ENCODE measurements at regions not wholly inside any gene's neighbourhood (a gene's known extent, or its start where the extent isn't known, plus 50 kb on each side); places are given as distances from the start of the nearest gene placed in this dataset.

GRCh38 chr7:132072873-132073272 lies 503.4 kb downstream of the PLXNA4 start:
- no peak for DNase-seq (ENCODE audit: low spot score)

- DNase-seq (ENCODE audit: low spot score): no peak
Measured at GRCh38 chr7:132072165-132072564, 504.1 kb downstream of the PLXNA4 start.

- DNase-seq (ENCODE audit: low spot score): no peak
Measured at GRCh38 chr7:132069306-132069705, 507.0 kb downstream of the PLXNA4 start.

- DNase-seq (ENCODE audit: low spot score): peak; percentile 30
Measured at GRCh38 chr7:132066761-132067171, 509.5 kb downstream of the PLXNA4 start.

GRCh38 chr7:132065989-132066603 lies 509.7 kb upstream of the PODXL start:
- DNase-seq (ENCODE audit: low spot score): no peak

GRCh38 chr7:132065193-132065988 lies 509.0 kb upstream of the PODXL start:
- peak; percentile 97 for DNase-seq (ENCODE audit: low spot score)

GRCh38 chr7:132063800-132064199 lies 507.4 kb upstream of the PODXL start:
- DNase-seq (ENCODE audit: low spot score): no peak

GRCh38 chr7:132061937-132062336 lies 505.5 kb upstream of the PODXL start:
- DNase-seq (ENCODE audit: low spot score): no peak

- no peak for DNase-seq (ENCODE audit: low spot score)
Measured at GRCh38 chr7:132059141-132059540, 502.7 kb upstream of the PODXL start.

- DNase-seq (ENCODE audit: low spot score): no peak
Measured at GRCh38 chr7:132055336-132056120, 499.1 kb upstream of the PODXL start.

- DNase-seq (ENCODE audit: low spot score): peak; percentile 23
Measured at GRCh38 chr7:132053871-132054270, 497.4 kb upstream of the PODXL start.

- DNase-seq (ENCODE audit: low spot score): no peak
Measured at GRCh38 chr7:132051311-132051710, 494.9 kb upstream of the PODXL start.

- no peak for DNase-seq (ENCODE audit: low spot score)
Measured at GRCh38 chr7:132049462-132050304, 493.3 kb upstream of the PODXL start.

- no peak for DNase-seq (ENCODE audit: low spot score)
Measured at GRCh38 chr7:132045481-132045980, 489.1 kb upstream of the PODXL start.

GRCh38 chr7:132045002-132045401 lies 488.6 kb upstream of the PODXL start:
- no peak for DNase-seq (ENCODE audit: low spot score)

GRCh38 chr7:132044247-132044646 lies 487.8 kb upstream of the PODXL start:
- DNase-seq (ENCODE audit: low spot score): no peak

- DNase-seq (ENCODE audit: low spot score): no peak
Measured at GRCh38 chr7:132041108-132041507, 484.7 kb upstream of the PODXL start.

- no peak for DNase-seq (ENCODE audit: low spot score)
Measured at GRCh38 chr7:132035517-132036362, 479.3 kb upstream of the PODXL start.

- DNase-seq (ENCODE audit: low spot score): no peak
Measured at GRCh38 chr7:132034748-132035416, 478.5 kb upstream of the PODXL start.

GRCh38 chr7:132030883-132031282 lies 474.5 kb upstream of the PODXL start:
- DNase-seq (ENCODE audit: low spot score): no peak
